C4-2B (cell line): ENCODE measurements at regions not wholly inside any gene's neighbourhood (a gene's known extent, or its start where the extent isn't known, plus 50 kb on each side); places are given as distances from the start of the nearest gene placed in this dataset.

Experiments
- H3K27ac ChIP-seq: fragments of 450-650 bp; 2 replicates; pipeline ENCODE4 v1.5.1; 2017
- ZFX ChIP-seq: fragments of 450-650 bp; IDR thresholded peaks from 2 replicates; pipeline ENCODE4 v1.6.1; 2017
- TF ChIP-seq, protein P1 (sequence below): fragments of 450-650 bp; conservative IDR thresholded peaks from 2 replicates; pipeline ENCODE4 v1.5.1; 2017; ENCODE audit warnings: mild to moderate bottlenecking

GRCh38 chr5:115382989-115383388 is 86.5 kb upstream of the CCDC112 start:
- H3K27ac ChIP-seq: no peak overlapping the region
- TF ChIP-seq ZFX: no peak
- TF ChIP-seq, protein P1, sequence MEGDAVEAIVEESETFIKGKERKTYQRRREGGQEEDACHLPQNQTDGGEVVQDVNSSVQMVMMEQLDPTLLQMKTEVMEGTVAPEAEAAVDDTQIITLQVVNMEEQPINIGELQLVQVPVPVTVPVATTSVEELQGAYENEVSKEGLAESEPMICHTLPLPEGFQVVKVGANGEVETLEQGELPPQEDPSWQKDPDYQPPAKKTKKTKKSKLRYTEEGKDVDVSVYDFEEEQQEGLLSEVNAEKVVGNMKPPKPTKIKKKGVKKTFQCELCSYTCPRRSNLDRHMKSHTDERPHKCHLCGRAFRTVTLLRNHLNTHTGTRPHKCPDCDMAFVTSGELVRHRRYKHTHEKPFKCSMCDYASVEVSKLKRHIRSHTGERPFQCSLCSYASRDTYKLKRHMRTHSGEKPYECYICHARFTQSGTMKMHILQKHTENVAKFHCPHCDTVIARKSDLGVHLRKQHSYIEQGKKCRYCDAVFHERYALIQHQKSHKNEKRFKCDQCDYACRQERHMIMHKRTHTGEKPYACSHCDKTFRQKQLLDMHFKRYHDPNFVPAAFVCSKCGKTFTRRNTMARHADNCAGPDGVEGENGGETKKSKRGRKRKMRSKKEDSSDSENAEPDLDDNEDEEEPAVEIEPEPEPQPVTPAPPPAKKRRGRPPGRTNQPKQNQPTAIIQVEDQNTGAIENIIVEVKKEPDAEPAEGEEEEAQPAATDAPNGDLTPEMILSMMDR: no peak

- TF ChIP-seq ZFX: no peak
- TF ChIP-seq, protein P1: no peak
These were observed 85.6 kb upstream of the CCDC112 start for GRCh38 chr5:115381911-115382662.

DNA sequence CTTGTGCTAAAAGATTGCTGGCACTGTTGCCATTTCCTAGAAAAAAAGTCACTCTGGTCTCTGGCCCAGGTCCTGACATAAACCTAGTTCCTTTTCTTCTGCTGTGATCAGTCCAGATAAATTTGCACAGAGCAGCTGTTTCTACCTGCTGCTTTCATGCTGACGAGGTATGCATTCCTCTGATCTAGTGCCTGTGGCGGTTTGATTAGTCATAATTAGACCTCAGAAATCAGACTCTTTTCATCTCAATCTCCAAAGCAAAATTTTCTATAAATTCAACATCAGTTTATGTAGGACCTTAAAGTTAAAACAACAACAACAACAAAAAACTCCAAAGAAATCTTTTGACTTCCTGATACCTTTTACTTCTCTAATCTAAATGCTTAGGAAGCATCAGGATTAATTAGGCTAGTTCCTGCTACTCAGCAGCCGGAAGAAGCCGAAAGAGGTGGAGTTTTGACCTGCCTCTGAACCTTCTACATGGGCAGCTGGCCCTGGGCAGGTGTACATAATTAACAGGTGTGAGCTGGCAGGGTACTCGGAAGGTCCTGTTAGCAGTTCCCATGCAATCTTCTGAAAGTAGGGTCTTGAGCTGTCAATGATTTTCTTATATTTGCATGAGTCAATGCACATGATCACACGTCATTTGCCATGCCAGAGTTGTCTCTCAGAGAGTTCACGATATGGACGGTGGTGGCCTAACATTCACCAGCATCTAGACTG is 83.3 kb upstream of the CCDC112 start:
- no peak for TF ChIP-seq ZFX
- TF ChIP-seq, protein P1: no peak
- no peak overlapping the region for H3K27ac ChIP-seq

More at GRCh38 chr5:115381911-115382662, 85.6 kb upstream of the CCDC112 start:
- H3K27ac ChIP-seq: no peak overlapping the region

DNA sequence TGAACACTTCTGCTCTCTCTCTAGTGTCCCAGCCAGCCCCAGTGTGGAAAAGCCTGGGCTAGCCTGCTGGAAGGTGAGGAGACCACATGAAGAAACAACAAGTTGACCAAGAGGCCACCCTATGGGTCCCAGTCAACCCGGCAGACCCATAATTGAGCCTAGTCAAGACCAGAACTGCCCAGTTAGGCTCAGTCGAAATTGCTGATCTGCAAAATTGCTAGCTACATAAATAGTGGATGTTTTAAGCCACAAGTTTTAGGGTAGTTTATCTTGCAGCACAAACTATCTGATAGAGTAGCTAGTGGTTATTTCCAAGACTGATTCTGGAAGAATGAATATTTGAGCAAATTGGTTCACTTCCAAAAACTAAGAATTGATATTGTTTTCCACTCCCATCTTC is 82.3 kb upstream of the CCDC112 start:
- TF ChIP-seq ZFX: no peak
- TF ChIP-seq, protein P1: no peak
- no peak overlapping the region for H3K27ac ChIP-seq

GRCh38 chr5:115377468-115378217 is 81.2 kb upstream of the CCDC112 start:
- TF ChIP-seq, protein P1: no peak; the same call in 1 of the 2 replicates
- no peak for TF ChIP-seq ZFX
- no peak overlapping the region for H3K27ac ChIP-seq

GRCh38 chr5:115375893-115376292 is 79.4 kb upstream of the CCDC112 start:
- no peak for TF ChIP-seq ZFX
- TF ChIP-seq, protein P1: no peak
- no peak overlapping the region for H3K27ac ChIP-seq
